ENCODE measurements at regions not wholly inside any gene's neighbourhood (a gene's known extent, or its start where the extent isn't known, plus 50 kb on each side); places are given as distances from the start of the nearest gene placed in this dataset.
"Not testable (repeated sequence)": the region's sequence is repeated elsewhere in the genome, so short reads cannot be mapped to it uniquely, and the experiment has no call there.

DNA sequence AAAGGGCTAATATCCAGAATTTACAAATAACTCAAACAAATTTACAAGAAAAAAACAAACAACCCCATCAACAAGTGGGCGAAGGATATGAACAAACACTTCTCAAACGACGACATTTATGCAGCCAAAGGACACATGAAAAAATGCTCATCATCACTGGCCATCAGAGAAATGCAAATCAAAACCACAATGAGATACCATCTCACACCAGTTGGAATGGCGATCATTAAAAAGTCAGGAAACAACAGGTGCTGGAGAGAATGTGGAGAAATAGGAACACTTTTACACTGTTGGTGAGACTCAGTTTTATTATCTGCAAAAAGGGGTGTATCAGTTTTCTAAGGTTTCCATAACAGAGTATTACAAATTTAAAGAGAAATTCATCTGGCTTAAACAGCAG lies 153.5 kb upstream of the ITGA1 start:
- not testable (repeated sequence) for TF ChIP-seq CTCF, POLR2A (IDR thresholded peaks at IDR 0.05)
